DOHH2 (cell line): ENCODE measurements at regions not wholly inside any gene's neighbourhood (a gene's known extent, or its start where the extent isn't known, plus 50 kb on each side); places are given as distances from the start of the nearest gene placed in this dataset.

ENCODE experiments used
- CTCF ChIP-seq: fragments of 200-600 bp; sonication (generic); IDR thresholded peaks from one replicate; pipeline ENCODE4 v1.5.1; 2014; ENCODE audit warnings: antibody characterized with exemption, mild to moderate bottlenecking, low read depth, low read length; ENCODE audit not compliant: poor library complexity, severe bottlenecking
- EZH2phosphoT487 ChIP-seq: fragments of 200-600 bp; sonication (generic); IDR thresholded peaks from 2 replicates; pipeline ENCODE4 v1.6.1; 2017; ENCODE audit warnings: borderline replicate concordance, mild to moderate bottlenecking, antibody characterized with exemption, low read length, moderate library complexity, mixed read lengths

GRCh38 chr4:140809676-140810075 is 53.5 kb upstream of the TBC1D9 start:
- TF ChIP-seq CTCF (no peak), EZH2phosphoT487 (no peak)
